RCC 7860 (cell line): ENCODE measurements at regions not wholly inside any gene's neighbourhood (a gene's known extent, or its start where the extent isn't known, plus 50 kb on each side); places are given as distances from the start of the nearest gene placed in this dataset.
"Not testable (repeated sequence)": the region's sequence is repeated elsewhere in the genome, so short reads cannot be mapped to it uniquely, and the experiment has no call there.

ENCODE experiments used
- DNase-seq: peaks from one replicate; pipeline ENCODE4 v3.0.0-alpha.2; 2015; ENCODE audit warnings: low spot score
- FAIRE-seq: peaks from 2 replicates; lab custom pipeline; 2012; peaks lifted over from hg19 to GRCh38; lab: Jason Lieb, UNC

- no peak for DNase-seq
Observed at GRCh38 chr6:85135376-85136094, 314.3 kb upstream of the NT5E start.

GRCh38 chr6:85134172-85134571 is 315.7 kb upstream of the NT5E start:
- FAIRE-seq = no peak
- no peak for DNase-seq

More at GRCh38 chr6:85135376-85136094, 314.3 kb upstream of the NT5E start:
- FAIRE-seq = no peak

- FAIRE-seq (no peak), DNase-seq (no peak)
Observed at GRCh38 chr6:85132091-85132490, 317.8 kb upstream of the NT5E start.

GRCh38 chr6:85130743-85131142 is 319.1 kb upstream of the NT5E start:
- DNase-seq (no peak), FAIRE-seq (no peak)

- FAIRE-seq (no peak), DNase-seq (no peak)
Observed at GRCh38 chr6:85129881-85130280, 320.0 kb upstream of the NT5E start.

- FAIRE-seq (no peak), DNase-seq (no peak)
Observed at GRCh38 chr6:85128781-85129180, 321.1 kb upstream of the NT5E start.

- not testable (repeated sequence) for FAIRE-seq, DNase-seq
Observed at GRCh38 chr6:85128256-85128655, 321.6 kb upstream of the NT5E start.

GRCh38 chr6:85127696-85128243 is 322.1 kb upstream of the NT5E start:
- DNase-seq (no peak), FAIRE-seq (no peak)

GRCh38 chr6:85127168-85127498 is 322.8 kb upstream of the NT5E start:
- DNase-seq (no peak), FAIRE-seq (no peak)

- FAIRE-seq (no peak), DNase-seq (peak; percentile 25)
Observed at GRCh38 chr6:85126485-85127167, 323.3 kb upstream of the NT5E start.

GRCh38 chr6:85125526-85125925 is 324.4 kb upstream of the NT5E start:
- no peak for FAIRE-seq
- no peak for DNase-seq

GRCh38 chr6:85124472-85125354 is 325.2 kb upstream of the NT5E start:
- DNase-seq = no peak
- no peak for FAIRE-seq

- FAIRE-seq = no peak
Observed at GRCh38 chr6:85121158-85121557, 328.7 kb upstream of the NT5E start.

GRCh38 chr6:85118652-85119235 is 331.1 kb upstream of the NT5E start:
- FAIRE-seq (no peak), DNase-seq (no peak)

More at GRCh38 chr6:85121158-85121557, 328.7 kb upstream of the NT5E start:
- DNase-seq = no peak

- no peak for FAIRE-seq
- DNase-seq = no peak
Observed at GRCh38 chr6:85118233-85118632, 331.6 kb upstream of the NT5E start.

GRCh38 chr6:85116475-85116874 is 333.4 kb upstream of the NT5E start:
- no peak for FAIRE-seq
- no peak for DNase-seq

GRCh38 chr6:85115876-85116275 is 334.0 kb upstream of the NT5E start:
- DNase-seq (no peak), FAIRE-seq (no peak)

- DNase-seq = no peak
- no peak for FAIRE-seq
Observed at GRCh38 chr6:85115376-85115775, 334.5 kb upstream of the NT5E start.

GRCh38 chr6:85114581-85114935 is 335.3 kb upstream of the NT5E start:
- FAIRE-seq (no peak), DNase-seq (no peak)

- DNase-seq (no peak), FAIRE-seq (no peak)
Observed at GRCh38 chr6:85113934-85114580, 335.8 kb upstream of the NT5E start.
